GM21447 (cell line): ENCODE measurements at regions not wholly inside any gene's neighbourhood (a gene's known extent, or its start where the extent isn't known, plus 50 kb on each side); places are given as distances from the start of the nearest gene placed in this dataset.

Experiments
- ATAC-seq: cut with Tn5 transposase; IDR thresholded peaks from one replicate; pipeline ENCODE4 v1.9.1; 2021; ENCODE audit not compliant: unreplicated experiment

DNA sequence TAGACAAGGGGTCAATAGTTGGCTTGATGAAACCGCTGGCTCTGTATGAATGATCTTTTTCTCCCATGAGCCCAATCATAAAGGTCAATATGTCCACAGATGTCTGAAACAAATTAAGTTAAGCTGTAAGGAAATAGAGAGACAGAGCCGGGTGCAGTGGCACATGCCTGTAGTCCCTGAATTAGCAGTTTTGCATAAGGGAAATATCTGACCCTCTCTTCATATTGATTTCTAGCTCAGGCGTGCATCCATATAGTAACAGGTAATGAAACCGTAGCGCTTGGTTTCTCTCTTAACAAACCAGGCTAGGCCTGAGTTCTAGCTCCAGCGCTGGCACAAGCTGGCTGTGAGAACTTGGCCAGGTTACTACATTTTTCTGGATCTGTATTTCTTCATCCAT lies 118.1 kb upstream of the ERCC6L2 start:
- no peak for ATAC-seq

DNA sequence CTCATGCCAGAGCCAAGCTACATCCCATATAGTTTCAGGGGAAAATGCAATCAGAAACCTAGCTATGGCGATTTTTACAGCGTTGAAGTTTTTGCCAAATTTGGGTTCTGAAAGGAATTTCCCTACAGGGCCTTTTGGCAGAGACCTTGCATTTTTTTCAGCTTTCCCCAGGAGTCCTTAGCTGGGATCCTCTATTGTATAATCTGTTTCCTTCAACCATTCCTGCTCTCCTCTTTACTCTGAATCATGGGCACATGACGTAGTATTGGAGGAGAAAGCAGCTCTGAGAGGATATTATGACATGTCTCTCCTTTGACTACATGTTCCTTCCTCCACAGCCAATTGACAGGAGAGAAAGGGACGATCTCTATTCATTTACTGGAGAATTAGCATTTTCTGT lies 118.5 kb upstream of the ERCC6L2 start:
- ATAC-seq, result no peak

DNA sequence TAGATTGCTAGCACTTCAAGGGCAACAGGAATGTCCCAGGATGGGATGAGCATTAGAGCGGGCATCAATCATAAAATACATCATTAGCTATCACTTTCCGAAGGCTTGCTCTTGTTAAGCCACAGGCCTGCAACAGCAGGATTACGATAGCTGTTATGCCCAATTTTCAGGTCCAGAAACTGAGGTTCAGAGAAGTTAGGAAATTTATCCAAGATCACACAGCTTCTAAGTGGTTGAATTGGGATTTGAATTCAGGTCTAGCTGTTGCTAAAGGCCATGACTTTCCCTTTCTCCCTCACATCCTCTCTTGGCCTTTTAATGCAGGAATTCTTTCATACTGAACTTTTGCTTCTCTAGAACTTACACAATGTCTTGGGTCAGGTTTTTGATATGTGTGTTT lies 119.4 kb upstream of the ERCC6L2 start:
- ATAC-seq, result no peak

DNA sequence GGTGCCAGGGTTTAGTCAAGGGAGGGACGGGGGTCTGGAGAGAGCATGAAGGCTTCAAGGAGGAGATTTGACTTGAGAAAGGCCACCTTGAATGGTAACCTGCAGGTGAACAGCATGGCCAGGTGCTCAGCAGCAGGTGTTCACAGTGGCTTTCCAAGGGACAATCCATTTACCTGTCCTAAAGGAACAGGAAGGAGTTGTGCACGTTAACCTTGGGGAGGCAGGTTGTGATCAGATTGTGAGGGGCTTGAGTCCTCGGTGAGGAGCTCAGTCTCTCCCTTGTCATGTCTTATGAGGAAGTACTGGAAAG lies 120.1 kb upstream of the ERCC6L2 start:
- ATAC-seq, result no peak

DNA sequence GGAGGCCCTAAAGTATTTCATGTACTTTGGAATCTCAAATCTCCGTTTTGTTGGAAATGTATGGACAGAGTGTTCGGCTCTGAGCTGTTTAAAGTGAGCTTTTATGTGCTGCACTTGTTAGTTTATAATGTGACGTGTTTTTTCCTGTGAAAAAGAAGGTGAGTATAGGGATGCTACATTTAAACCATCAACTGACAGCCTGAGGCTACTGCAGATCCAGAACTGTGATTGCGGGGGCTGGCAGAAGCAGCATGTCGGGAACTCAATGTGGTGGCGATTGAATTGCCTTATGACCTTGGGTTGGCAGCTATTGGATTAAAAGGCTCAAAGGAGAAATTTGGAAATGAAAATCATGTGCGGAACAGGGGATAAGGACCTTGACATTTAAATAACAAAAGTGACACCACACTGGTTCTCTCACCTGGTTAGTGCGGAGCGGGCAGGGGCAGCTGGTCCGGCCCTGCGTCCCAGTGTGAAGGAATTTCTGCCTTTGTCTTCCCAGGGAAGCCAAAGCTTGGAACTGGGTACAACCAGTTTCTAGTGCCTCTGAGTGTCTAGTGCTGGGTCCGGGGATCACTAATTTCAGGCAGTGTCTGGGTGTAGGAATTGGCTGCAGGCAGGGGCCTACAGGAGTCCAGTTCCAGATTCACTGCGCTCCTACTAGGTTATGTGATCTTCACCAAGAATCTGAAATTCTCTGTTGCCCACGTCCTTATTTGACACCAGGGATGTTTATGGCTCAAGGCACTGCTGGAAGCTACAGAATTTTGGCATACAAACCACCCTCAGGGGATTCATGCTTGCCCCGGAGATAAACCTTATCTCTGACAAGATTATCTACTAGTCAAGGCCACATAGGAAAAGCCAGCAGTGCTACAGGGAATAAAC lies 120.7 kb upstream of the ERCC6L2 start:
- no peak for ATAC-seq

DNA sequence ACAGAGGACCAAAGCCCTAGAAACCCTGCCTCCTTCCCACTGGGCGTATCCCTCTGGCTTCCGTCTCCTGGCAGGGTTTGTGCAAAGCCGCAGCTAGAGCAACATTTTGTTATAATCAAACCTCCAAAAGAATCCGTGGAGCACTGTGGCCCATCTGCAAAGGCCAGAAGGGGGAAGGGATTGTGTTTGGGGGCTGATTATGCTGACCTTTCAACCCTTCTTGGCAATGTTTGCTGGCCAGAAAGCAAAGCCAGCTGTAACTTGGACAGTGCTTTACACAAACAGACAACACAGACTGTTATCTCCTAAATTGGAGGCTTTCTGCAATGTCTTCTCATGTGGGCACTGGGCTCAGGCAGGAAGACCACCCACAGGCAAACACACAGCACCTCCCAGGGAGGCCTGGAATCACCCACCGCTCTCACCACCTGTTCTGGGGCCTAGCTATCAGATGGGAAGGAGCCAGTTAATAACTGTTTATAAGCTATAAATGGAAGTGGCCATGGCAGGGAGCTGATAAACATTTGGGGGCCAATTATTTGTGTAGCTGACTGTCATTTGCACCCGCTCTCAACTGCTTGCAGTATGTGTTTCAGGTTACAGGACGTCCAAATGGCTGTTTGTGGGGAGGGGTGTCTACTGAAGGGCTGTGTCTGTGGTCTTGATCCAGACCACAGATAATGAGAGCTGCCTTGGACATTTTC lies 121.6 kb upstream of the ERCC6L2 start:
- no peak for ATAC-seq

DNA sequence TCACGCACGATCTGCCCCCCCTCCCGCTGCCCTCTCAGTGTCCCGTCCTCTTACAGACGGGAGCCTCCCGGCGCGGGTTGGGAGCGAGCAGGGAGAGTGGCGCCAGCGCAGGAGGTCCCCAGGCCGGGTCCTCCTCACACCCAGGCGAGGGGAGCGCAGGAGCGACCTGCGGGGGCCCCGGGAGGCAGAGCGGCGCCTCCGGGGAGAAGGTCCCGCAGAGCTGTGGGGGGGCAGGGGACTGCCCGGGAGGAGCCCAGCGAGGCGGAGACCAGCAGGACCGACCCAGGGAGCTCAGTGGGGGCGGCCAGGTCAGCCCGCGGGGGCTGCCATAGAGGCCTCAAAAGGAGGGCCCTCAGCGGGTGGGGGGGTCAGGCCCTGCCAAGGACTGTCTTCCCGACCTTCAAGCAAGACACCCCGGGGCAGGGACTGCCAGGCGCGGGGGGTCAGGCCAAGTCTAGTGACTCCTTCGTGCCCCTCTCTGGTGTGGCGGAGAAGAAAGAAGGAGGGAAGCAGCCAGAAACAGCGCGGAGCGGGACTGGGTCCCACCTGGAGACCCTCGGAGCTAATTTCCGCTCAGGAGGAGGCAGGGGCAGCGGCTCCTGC lies 123.3 kb upstream of the ERCC6L2 start:
- ATAC-seq, result no peak

DNA sequence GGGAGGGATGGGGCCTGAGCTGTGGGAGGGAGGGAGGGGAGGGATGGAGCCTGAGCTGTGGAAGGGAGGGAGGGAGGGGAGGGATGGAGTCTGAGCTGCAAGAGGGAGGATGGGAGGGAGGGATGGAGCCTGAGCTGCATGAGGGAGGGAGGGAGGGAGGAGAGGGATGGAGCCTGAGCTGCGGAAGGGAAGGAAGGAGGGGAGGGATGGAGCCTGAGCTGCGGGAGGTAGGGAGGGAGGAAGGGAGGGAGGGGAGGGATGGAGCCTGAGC lies 124.0 kb upstream of the ERCC6L2 start:
- no peak for ATAC-seq

DNA sequence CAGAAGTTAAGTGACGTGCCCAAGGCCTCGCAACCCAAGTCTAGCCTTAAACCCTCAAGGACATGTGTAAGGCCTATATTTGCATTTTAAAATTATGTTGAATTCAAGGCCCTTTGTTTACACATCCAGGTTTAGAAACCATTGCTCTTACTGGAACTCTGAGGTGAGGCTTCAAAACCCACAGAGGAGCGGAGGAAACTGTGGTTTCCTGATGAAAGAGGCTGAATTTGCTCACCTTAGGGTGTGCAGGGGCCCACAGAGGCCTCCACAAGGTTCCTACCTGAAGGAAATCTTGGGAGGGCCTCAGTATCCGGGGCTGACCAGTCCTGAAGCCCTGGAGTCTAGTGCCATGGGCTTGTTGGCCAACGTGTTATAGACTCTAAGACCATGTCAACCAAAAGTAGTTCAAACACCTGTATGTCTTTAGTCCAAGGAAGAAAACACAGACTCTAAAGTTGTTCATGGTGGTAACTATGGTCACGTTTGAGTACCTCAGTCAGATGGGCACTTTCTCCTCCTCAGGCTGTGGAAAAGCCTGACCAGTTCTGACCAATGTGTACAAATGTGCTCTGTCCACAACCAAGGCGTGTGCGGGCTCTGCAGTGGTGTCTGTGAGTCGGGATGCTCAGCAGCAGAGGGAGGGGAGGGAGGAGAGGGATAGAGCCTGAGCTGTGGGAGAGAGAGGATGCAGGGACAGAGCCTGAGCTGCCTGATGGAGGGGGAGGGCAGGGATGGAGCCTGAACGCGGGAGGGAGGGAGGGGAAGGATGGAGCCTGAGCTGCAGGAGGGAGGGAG lies 124.6 kb upstream of the ERCC6L2 start:
- ATAC-seq, result no peak

DNA sequence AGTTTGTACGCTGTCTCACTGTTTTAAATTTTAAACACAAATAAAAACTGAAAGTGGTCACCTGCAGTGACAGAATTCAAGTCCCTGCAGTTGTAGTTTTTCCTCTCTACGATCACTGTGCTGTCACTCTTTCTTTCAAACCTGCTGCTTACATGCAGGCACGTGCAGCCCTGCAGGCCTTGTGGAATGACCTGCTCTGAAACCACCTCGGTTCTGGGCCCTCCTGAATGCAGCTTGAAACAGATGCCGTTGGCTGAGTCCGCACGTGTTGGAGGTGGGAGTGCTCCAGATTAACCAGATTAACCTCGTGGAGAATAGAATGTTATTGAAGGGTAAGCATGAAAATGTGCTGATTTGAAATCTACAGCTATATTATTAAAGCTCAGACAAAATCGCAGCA lies 126.0 kb upstream of the ERCC6L2 start:
- no peak for ATAC-seq

DNA sequence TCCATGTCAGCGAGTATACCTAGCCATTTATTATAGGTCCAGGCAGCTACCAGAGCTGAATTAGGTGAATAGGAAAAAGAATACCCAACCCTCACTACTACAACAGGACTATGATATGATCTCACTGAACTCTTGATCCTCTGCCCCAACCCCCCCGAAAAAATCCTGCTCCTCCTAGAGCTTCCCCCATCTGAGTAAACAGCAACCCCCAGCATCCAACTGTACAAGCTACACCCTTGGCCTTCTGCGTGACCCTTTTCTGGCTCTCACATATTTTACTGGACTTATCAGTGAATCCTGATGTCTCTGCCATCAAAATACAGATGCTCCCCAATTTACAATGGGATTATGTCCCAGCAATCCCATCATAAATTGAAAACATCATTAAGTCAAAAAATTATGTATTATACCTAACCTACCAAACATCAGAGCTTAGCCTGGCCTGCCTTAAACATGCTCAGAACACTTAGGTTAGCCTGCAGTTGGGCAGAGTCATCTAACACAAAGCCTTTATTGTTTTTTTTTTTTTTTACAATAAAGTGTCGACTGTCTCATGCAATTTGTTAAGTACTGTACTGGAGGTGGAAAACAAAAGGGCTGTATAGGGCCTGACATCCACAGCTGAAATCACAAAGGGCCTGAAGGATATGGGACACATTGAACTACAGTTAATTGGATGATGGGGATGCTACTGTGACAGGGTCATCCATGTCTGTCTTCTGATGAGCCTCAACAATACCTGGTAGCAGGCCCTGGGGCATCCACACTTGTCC lies 128.9 kb upstream of the ERCC6L2 start:
- ATAC-seq, result no peak

DNA sequence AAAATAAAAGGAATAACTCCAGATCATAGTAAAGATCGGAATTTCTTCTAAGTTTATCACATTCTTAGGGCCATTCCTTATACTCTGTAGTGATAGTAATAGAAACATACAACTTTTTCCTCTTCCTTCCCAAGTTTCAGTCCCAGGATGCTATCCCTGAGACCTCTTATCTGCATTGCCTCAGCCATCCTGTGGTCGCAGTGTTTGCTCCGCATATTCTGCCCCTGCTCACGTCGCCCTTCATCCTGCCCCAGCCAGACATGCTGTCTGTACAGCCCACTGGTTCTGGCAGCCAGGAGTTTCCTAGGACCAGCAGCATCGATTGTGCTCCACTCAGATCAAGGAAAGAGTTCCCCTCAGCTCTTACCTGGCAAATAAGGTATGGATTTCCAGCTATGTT lies 132.7 kb upstream of the ERCC6L2 start:
- no peak for ATAC-seq

DNA sequence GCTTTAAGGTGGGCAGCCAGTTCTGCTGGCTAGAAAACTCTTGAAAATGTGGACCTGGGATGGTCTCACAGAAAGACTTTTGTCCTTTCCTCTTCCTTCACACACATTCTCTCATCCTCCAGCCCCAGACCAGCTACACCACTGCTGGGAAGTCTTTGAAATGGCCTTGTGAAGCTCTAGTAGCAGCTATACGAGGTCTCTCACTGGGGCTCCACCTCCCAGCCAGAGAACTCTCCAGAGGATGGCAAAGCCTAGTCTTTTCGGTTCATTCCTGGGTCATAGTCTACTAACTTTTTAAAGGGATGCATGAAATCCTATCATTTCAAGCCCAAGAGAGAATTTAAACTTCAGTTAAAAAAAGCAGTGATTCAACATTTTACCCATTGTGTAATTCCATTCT lies 133.9 kb upstream of the ERCC6L2 start:
- ATAC-seq, result no peak

DNA sequence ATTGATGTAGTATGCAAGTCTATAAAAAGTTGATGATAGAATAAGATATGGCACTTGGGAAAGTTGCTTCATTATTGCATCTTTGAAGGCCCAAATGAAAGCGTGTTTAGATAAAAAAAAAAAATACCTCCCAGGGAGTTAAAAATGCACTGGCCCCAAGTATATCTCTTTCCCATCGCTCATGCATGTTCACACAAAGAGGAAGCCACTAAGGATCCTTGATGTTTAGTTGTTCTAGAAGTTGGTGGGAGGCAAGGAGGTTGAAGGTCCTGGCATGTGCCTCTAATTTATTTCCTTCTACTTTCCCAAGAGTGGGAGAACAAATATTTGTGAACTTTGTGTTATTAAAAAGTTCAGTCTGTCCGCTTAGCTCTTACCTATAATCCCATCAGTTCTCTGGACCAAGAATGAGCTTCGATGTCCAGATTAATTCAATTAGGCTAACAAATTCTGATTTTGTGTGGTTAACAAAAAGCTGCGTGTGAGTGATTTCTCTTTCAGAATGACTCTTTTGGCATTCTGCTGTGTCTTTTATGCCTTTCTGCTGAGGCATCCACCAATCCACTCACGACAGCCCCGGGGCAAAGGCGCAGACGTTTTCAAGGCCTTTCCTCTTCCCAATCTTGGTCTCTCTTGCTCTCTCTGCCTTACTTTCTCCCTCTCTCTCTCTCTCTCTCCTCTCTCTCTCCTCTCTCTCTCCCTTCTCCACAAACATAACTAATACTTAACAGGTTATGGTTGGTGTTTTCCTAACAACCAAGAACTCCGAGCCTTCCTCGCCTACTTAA lies 135.1 kb upstream of the ERCC6L2 start:
- no peak for ATAC-seq

DNA sequence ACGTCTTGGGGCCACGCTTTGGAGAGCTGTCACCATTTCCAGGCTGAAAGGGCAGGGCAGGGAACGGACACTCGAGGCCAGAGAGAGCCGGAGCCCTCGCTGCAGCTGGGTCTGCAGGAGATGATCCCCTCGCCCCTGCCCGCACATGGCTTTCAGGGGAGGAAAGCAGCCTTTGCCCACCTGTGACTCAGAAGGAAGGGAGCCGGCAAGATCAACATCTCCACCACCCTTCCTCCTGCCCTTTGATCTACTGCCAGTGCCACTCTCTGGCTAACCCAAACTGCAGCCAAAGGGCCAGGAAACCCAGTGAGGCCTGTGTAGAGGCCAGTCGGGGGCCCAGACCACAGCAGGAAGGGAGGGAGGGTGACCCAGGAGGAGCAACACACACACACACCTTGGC lies 137.1 kb upstream of the ERCC6L2 start:
- ATAC-seq, result no peak

DNA sequence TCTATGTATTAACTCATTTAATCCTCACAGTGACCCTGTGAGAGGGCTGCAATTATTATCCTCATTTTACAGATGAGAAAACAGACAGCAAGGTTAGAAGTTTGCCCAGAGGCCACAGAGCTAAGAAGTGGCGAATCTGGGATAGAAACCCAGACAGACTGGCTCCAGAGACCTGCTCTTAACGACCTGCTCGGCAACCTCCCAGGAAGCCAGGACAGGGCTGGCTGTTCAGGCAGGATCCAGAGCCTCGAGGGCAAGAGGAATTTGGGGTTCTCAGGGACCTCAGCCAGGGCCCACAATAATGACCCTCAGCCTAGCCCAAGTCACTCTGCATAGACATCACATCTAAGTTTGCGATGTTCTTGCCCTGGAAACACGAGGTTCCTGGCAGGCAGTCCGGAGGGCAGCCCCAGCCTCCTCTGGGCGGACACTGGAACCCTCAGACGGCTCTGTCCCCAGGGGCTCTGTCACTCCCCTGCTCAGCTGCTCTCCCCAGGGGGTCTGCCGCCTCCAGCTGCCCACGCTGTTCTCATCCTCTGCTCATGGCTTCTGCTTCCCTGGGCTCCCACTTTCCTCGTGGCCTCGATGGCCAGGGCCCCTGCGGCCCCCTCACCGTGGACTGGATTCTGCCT lies 138.5 kb upstream of the ERCC6L2 start:
- ATAC-seq, result no peak

DNA sequence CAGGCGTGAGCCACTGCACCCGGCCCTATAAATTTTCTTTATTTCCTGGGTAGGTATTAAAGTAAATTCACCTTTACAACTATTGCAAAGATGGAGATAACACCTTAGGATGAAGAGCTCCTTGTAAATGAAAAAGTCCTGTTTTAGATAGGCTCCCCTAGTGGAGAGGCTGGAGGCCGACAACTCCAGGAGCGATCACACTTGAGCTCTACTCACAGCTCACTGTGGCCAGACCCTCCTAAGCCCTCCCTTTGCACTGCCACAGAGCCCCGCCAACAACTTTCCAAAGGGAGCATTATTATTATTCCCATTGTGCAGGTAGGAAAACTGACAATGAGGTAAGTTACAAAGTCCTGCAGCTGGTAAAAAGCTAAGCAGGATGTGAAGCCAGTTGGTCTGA lies 139.1 kb upstream of the ERCC6L2 start:
- ATAC-seq, result no peak

DNA sequence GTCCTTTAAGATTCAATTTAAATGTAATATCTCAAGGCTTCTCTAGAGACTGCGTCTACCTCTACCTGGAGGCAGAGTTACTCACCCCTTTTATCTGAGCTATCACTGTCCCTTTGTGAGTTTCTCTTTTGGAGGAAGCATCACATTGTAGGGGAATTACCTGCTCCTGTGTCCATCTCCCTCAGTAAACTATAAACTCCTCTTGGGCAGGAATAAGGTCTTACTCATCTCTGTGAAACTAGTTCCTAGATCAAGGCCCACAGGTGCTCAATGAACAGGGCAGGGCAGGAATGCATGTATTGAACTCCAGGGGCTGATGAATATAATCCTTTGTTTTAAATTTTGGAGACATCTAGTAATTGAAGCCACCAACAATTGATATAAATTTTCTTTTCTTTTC lies 139.8 kb upstream of the ERCC6L2 start:
- no peak for ATAC-seq

DNA sequence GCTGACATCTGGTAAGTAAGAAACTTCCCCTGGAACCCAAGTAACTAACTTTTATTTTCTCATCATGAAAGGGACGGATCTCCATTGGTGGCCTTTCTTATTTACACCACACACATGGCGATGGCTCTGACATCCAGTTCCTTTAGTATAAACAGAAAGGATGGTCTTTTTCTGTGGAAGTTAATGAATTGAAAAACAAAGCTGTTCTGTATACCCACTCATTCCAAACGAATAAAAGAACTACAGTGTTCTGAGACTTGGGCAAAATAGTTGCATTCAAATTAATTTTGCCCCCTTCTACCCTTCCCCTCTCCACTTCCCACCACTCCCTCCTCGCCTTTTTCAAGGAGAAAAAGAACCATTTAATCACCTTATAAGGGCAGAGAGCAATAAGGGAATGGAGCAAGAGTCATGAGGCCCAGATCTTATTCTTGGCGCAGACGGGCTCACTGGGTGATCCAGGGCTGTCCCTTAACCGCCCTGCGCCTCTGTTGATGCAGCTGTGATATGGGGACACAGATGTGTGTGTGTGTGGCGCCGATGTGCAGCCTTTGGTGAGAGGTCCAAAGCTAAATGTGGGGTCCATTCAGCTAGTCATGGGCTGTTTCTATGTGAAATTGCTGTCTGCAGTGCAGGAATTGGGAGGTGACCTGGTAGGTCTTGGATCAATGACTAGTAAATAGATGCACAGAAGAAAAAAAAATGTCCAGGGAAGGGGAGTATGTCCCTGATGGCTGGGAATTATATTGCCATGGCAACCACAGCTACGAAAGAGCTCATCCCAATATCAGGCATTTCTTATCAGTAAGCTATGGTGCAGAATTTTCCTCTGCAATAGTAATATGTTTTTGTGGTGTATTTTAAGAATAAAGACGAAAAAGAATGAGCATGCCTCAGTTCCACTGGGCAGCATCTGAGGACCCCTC lies 141.5 kb upstream of the ERCC6L2 start:
- ATAC-seq, result no peak
